Mammary epithelial cell (primary cell): ENCODE measurements at regions not wholly inside any gene's neighbourhood (a gene's known extent, or its start where the extent isn't known, plus 50 kb on each side); places are given as distances from the start of the nearest gene placed in this dataset.

Experiments
- EZH2 ChIP-seq: IDR thresholded peaks from 2 replicates; pipeline ENCODE4 v1.6.1; 2012; ENCODE audit warnings: low read length, inconsistent platforms, borderline replicate concordance
- TF ChIP-seq, protein P1 (sequence below), 2 donors: IDR thresholded peaks in 1 of 2; conservative IDR thresholded peaks in 1 of 2; 2 replicates each; pipeline ENCODE4 v1.5.1; 2011 to 2012; ENCODE audit warnings: inconsistent platforms in 2 of 2, low read length in 2 of 2, mild to moderate bottlenecking in 2 of 2, control low read depth in 1 of 2, low read depth in 1 of 2; ENCODE audit not compliant: insufficient read depth in 1 of 2; ENCODE audit errors: extremely low read depth in 1 of 2

DNA sequence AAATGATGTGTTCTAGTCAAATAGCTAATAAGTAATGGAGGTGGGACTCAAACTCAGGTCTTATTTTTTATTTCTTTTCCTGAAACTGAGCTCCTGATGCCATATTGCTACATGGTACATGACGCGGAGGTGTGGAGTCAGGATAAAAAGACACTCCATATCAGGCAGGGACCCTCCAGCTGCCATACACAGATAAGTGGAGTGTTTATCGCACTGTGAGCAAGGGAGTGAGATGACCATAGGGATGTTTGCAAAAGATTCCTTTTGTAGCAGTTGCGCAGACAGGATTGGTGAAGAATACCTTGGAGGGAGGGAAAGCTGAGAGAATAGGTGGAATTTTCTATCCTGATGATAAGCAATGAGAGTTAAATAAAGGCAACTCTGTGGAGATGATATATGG lies 657.2 kb downstream of the RNF144A start:
- no peak for TF ChIP-seq EZH2
- TF ChIP-seq, protein P1, sequence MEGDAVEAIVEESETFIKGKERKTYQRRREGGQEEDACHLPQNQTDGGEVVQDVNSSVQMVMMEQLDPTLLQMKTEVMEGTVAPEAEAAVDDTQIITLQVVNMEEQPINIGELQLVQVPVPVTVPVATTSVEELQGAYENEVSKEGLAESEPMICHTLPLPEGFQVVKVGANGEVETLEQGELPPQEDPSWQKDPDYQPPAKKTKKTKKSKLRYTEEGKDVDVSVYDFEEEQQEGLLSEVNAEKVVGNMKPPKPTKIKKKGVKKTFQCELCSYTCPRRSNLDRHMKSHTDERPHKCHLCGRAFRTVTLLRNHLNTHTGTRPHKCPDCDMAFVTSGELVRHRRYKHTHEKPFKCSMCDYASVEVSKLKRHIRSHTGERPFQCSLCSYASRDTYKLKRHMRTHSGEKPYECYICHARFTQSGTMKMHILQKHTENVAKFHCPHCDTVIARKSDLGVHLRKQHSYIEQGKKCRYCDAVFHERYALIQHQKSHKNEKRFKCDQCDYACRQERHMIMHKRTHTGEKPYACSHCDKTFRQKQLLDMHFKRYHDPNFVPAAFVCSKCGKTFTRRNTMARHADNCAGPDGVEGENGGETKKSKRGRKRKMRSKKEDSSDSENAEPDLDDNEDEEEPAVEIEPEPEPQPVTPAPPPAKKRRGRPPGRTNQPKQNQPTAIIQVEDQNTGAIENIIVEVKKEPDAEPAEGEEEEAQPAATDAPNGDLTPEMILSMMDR (conservative IDR thresholded peaks at IDR 0.05 in 1 of 2, IDR thresholded peaks at IDR 0.05 in 1 of 2; ENCODE audit: extremely low read depth in 1 of 2, insufficient read depth in 1 of 2, low read depth in 1 of 2, low read length in 2 of 2): no peak
